ENCODE measurements at regions not wholly inside any gene's neighbourhood (a gene's known extent, or its start where the extent isn't known, plus 50 kb on each side); places are given as distances from the start of the nearest gene placed in this dataset.

GRCh38 chr5:50300878-50301277 is 140.2 kb downstream of the EMB start:
- Histone ChIP-seq H3K9me1 (ENCODE audit: control insufficient read depth, extremely low read depth, insufficient read depth, low read length) (no peaks in the 10 kb centered on the region), H3K4me1 (ENCODE audit: control insufficient read depth, extremely low read depth, insufficient read depth, low read length) (peaks cover 28% of the 10 kb centered on the region), H3K4me3 (ENCODE audit: control insufficient read depth in 2 of 3, extremely low read depth in 1 of 3, insufficient read depth in 2 of 3, low read depth in 1 of 3, low read length in 3 of 3) (no peak overlapping the region), H4K20me1 (ENCODE audit: control insufficient read depth, extremely low read depth, insufficient read depth, low read length) (no peaks in the 10 kb centered on the region), H3K27ac (ENCODE audit: control insufficient read depth, insufficient read depth, low read length) (no peak overlapping the region), H3K36me3 (ENCODE audit: control insufficient read depth in 2 of 2, extremely low read depth in 1 of 2, insufficient read depth in 2 of 2, low read length in 2 of 2) (no peaks in the 10 kb centered on the region), H3K4me2 (ENCODE audit: control insufficient read depth, extremely low read depth, insufficient read depth, low read depth, low read length) (no peak overlapping the region), H2AFZ (ENCODE audit: control insufficient read depth, low read length) (peak overlapping the region; percentile 9), H3K9me3 (ENCODE audit: control insufficient read depth, low read depth, low read length) (no peaks in the 10 kb centered on the region), H3K27me3 (ENCODE audit: control insufficient read depth, extremely low read depth, insufficient read depth, low read length) (no peaks in the 10 kb centered on the region), H3K9ac (ENCODE audit: control insufficient read depth, extremely low read depth, insufficient read depth, low read length) (no peak overlapping the region), H3K79me2 (ENCODE audit: control insufficient read depth, insufficient read depth, low read length) (no peaks in the 10 kb centered on the region)
- DNase-seq (ENCODE audit: low read depth, low spot score): peak; percentile 79
- dilution Hi-C loops (cut with MboI; ENCODE audit: extremely low pct_ligation_motif_present, low sequenced_read_pairs): no loop called here
- no peak for FAIRE-seq
- TF ChIP-seq CTCF (optimal IDR thresholded peaks at IDR 0.05 in 1 of 3, IDR thresholded peaks at IDR 0.05 in 1 of 3, conservative IDR thresholded peaks at IDR 0.05 in 1 of 3; ENCODE audit: extremely low read depth in 1 of 3, insufficient read depth in 2 of 3, low read length in 3 of 3) (no peak), EZH2 (IDR thresholded peaks at IDR 0.05; ENCODE audit: low read length) (no peak)

- Histone ChIP-seq H3K4me2 (ENCODE audit: control insufficient read depth, extremely low read depth, insufficient read depth, low read depth, low read length) (no peak overlapping the region), H3K4me1 (ENCODE audit: control insufficient read depth, extremely low read depth, insufficient read depth, low read length) (peaks cover 28% of the 10 kb centered on the region), H2AFZ (ENCODE audit: control insufficient read depth, low read length) (no peak overlapping the region), H3K9ac (ENCODE audit: control insufficient read depth, extremely low read depth, insufficient read depth, low read length) (no peak overlapping the region), H3K27ac (ENCODE audit: control insufficient read depth, insufficient read depth, low read length) (no peak overlapping the region), H3K36me3 (ENCODE audit: control insufficient read depth in 2 of 2, extremely low read depth in 1 of 2, insufficient read depth in 2 of 2, low read length in 2 of 2) (no peaks in the 10 kb centered on the region), H4K20me1 (ENCODE audit: control insufficient read depth, extremely low read depth, insufficient read depth, low read length) (no peaks in the 10 kb centered on the region), H3K79me2 (ENCODE audit: control insufficient read depth, insufficient read depth, low read length) (no peaks in the 10 kb centered on the region), H3K4me3 (ENCODE audit: control insufficient read depth in 2 of 3, extremely low read depth in 1 of 3, insufficient read depth in 2 of 3, low read depth in 1 of 3, low read length in 3 of 3) (no peak overlapping the region), H3K27me3 (ENCODE audit: control insufficient read depth, extremely low read depth, insufficient read depth, low read length) (no peaks in the 10 kb centered on the region), H3K9me1 (ENCODE audit: control insufficient read depth, extremely low read depth, insufficient read depth, low read length) (no peaks in the 10 kb centered on the region), H3K9me3 (ENCODE audit: control insufficient read depth, low read depth, low read length) (no peaks in the 10 kb centered on the region)
- dilution Hi-C loops (cut with MboI; ENCODE audit: extremely low pct_ligation_motif_present, low sequenced_read_pairs): no loop called here
- FAIRE-seq (no peak), DNase-seq (ENCODE audit: low read depth, low spot score) (no peak)
- TF ChIP-seq EZH2 (IDR thresholded peaks at IDR 0.05; ENCODE audit: low read length) (no peak), CTCF (optimal IDR thresholded peaks at IDR 0.05 in 1 of 3, IDR thresholded peaks at IDR 0.05 in 1 of 3, conservative IDR thresholded peaks at IDR 0.05 in 1 of 3; ENCODE audit: extremely low read depth in 1 of 3, insufficient read depth in 2 of 3, low read length in 3 of 3) (no peak)
Measured at GRCh38 chr5:50299896-50300295, 141.2 kb downstream of the EMB start.
